GM12891 (cell line): ENCODE measurements at regions not wholly inside any gene's neighbourhood (a gene's known extent, or its start where the extent isn't known, plus 50 kb on each side); places are given as distances from the start of the nearest gene placed in this dataset.

Experiments
- POLR2A ChIP-seq: IDR thresholded peaks from 2 replicates; pipeline ENCODE4 v1.6.1; 2011; ENCODE audit warnings: low read depth, low read length, control low read depth
- POLR2AphosphoS5 ChIP-seq: IDR thresholded peaks from 2 replicates; pipeline ENCODE4 v1.6.1; 2011; ENCODE audit warnings: low read depth, low read length, control low read depth

GRCh38 chr22:27080036-27080578, 422.7 kb downstream of the MIAT start:
- no peak for TF ChIP-seq POLR2A
- no peak for TF ChIP-seq POLR2AphosphoS5
